IMR-90 (cell line): ENCODE measurements at regions not wholly inside any gene's neighbourhood (a gene's known extent, or its start where the extent isn't known, plus 50 kb on each side); places are given as distances from the start of the nearest gene placed in this dataset.

Experiments used
- ATAC-seq: fragments of 200-7000 bp; cut with Tn5 transposase; 2 replicates; pipeline ENCODE4 v1.9.1; 2020; ENCODE audit warnings: low read depth, mild to moderate bottlenecking, moderate library complexity
- BruUV-seq: library from RNA; stranded (reverse); fragments of 400-500 nt; replicated peaks from 2 replicates; lab custom pipeline; 2021; lab: Mats Ljungman, UMichigan
- CTCF ChIA-PET: fragments of 300-600 bp; formaldehyde crosslinking; extraction: SDS; loops from one replicate; lab custom pipeline; 2021; ENCODE audit warnings: antibody characterized with exemption; lab: Yijun Ruan, JAX
- POLR2A ChIA-PET: fragments of 300-600 bp; sonication (Branson Sonifier 250); formaldehyde crosslinking; loops from one replicate; lab custom pipeline; 2022; ENCODE audit warnings: antibody characterized with exemption; ENCODE audit not compliant: unreplicated experiment; lab: Charles Lee
- DNase-seq: peaks from one replicate; pipeline ENCODE4 v3.0.0; 2013
- H2AFZ ChIP-seq: replicated peaks from 2 replicates; pipeline ENCODE3; 2013; ENCODE audit warnings: low read length, mild to moderate bottlenecking; ENCODE audit not compliant: poor library complexity
- H2AK5ac ChIP-seq: 2 replicates; pipeline ENCODE4 v1.6.1; 2013; ENCODE audit warnings: low read depth, low read length, inconsistent platforms
- H2AK9ac ChIP-seq: replicated peaks from 2 replicates; pipeline ENCODE3; 2013; ENCODE audit warnings: mild to moderate bottlenecking, low read depth, low read length, moderate library complexity; ENCODE audit not compliant: poor library complexity
- H2BK120ac ChIP-seq: 2 replicates; pipeline ENCODE4 v1.6.1; 2013; ENCODE audit warnings: low read depth, low read length, inconsistent platforms
- H2BK15ac ChIP-seq: 3 replicates; pipeline ENCODE4 v1.6.1; 2013; ENCODE audit warnings: low read depth, low read length, inconsistent platforms
- H2BK20ac ChIP-seq: 2 replicates; pipeline ENCODE4 v1.6.1; 2013; ENCODE audit warnings: low read depth, mild to moderate bottlenecking, inconsistent platforms, low read length, moderate library complexity
- H2BK5ac ChIP-seq: 2 replicates; pipeline ENCODE4 v1.6.1; 2013; ENCODE audit warnings: mild to moderate bottlenecking, low read depth, low read length, inconsistent platforms; ENCODE audit not compliant: poor library complexity, severe bottlenecking
- H3K14ac ChIP-seq: replicated peaks from 2 replicates; pipeline ENCODE4 v1.6.1; 2013; ENCODE audit warnings: low read depth, low read length, inconsistent platforms
- H3K18ac ChIP-seq: 2 replicates; pipeline ENCODE4 v1.6.1; 2013; ENCODE audit warnings: low read depth, low read length, control low read depth
- H3K23ac ChIP-seq: 2 replicates; pipeline ENCODE4 v1.6.1; 2013; ENCODE audit warnings: low read depth, low read length, inconsistent platforms
- H3K27ac ChIP-seq: 2 replicates; pipeline ENCODE4 v1.5.1; 2013; ENCODE audit warnings: mild to moderate bottlenecking, control low read depth, low read length; ENCODE audit not compliant: insufficient read depth
- H3K27me3 ChIP-seq: 2 replicates; pipeline ENCODE4 v1.6.1; 2013; ENCODE audit warnings: low read length; ENCODE audit not compliant: control insufficient read depth, insufficient read depth
- H3K36me3 ChIP-seq: 2 replicates; pipeline ENCODE4 v1.6.1; 2013; ENCODE audit warnings: low read length, mixed read lengths; ENCODE audit not compliant: control insufficient read depth, insufficient read depth
- H3K4ac ChIP-seq: 2 replicates; pipeline ENCODE4 v1.6.1; 2013; ENCODE audit warnings: low read depth, low read length, inconsistent platforms
- H3K4me1 ChIP-seq: 2 replicates; pipeline ENCODE4 v1.6.1; 2013; ENCODE audit warnings: low read length, mixed read lengths; ENCODE audit not compliant: control insufficient read depth, insufficient read depth
- H3K4me2 ChIP-seq: 2 replicates; pipeline ENCODE4 v1.6.1; 2013; ENCODE audit warnings: low read depth, mild to moderate bottlenecking, control low read depth, low read length, moderate library complexity
- H3K4me3 ChIP-seq: 2 replicates; pipeline ENCODE4 v1.5.1; 2013; ENCODE audit warnings: low read depth, mild to moderate bottlenecking, control low read depth, low read length, moderate library complexity; ENCODE audit not compliant: insufficient read depth
- H3K56ac ChIP-seq: 2 replicates; pipeline ENCODE4 v1.6.1; 2013; ENCODE audit warnings: low read length, inconsistent platforms; ENCODE audit not compliant: insufficient read depth; ENCODE audit errors: extremely low read depth
- H3K79me1 ChIP-seq, 2 experiments: 2 replicates each; pipeline ENCODE4 v1.6.1; 2013; ENCODE audit warnings: low read length in 2 of 2, inconsistent platforms in 1 of 2, low read depth in 1 of 2
- H3K9ac ChIP-seq: 2 replicates; pipeline ENCODE4 v1.6.1; 2013; ENCODE audit warnings: low read depth, low read length, control low read depth
- H3K9me1 ChIP-seq: 2 replicates; pipeline ENCODE4 v1.6.1; 2013; ENCODE audit warnings: low read length, inconsistent platforms; ENCODE audit not compliant: insufficient read depth
- H3K9me3 ChIP-seq: 2 replicates; pipeline ENCODE4 v1.6.1; 2013; ENCODE audit warnings: low read length; ENCODE audit not compliant: control insufficient read depth, insufficient read depth
- H4K20me1 ChIP-seq: 2 replicates; pipeline ENCODE4 v1.6.1; 2013; ENCODE audit warnings: low read length, inconsistent platforms; ENCODE audit not compliant: insufficient read depth
- H4K5ac ChIP-seq: 2 replicates; pipeline ENCODE4 v1.6.1; 2013; ENCODE audit warnings: mild to moderate bottlenecking, low read depth, low read length, control low read depth
- H4K8ac ChIP-seq, 2 experiments: 2 replicates each; pipeline ENCODE4 v1.6.1; 2013; ENCODE audit warnings: low read depth in 2 of 2, low read length in 2 of 2, control low read depth in 1 of 2, inconsistent platforms in 1 of 2
- H4K91ac ChIP-seq: 2 replicates; pipeline ENCODE4 v1.6.1; 2013; ENCODE audit warnings: low read depth, low read length, inconsistent platforms; ENCODE audit not compliant: insufficient read depth
- BHLHE40 ChIP-seq: fragments of 150-350 bp; IDR thresholded peaks from 2 replicates; pipeline ENCODE4 v1.6.1; 2016; ENCODE audit warnings: mild to moderate bottlenecking, low read depth, low read length
- MAZ ChIP-seq: IDR thresholded peaks from 2 replicates; pipeline ENCODE4 v1.6.1; 2012; ENCODE audit warnings: low read depth, mild to moderate bottlenecking, low read length, improper control_type of control experiment, moderate library complexity, borderline replicate concordance
- WGBS, 2 experiments: methylation state at CpG; one replicate each; pipeline versions ENCODE4 v1.1.5 to v1.1.7; 2013; ENCODE audit warnings: missing lambda C conversion rate in 2 of 2; ENCODE audit not compliant: insufficient read length in 1 of 2; ENCODE audit errors: extremely low coverage in 2 of 2; 5-methylcytosine and 5-hydroxymethylcytosine counted together
- dilution Hi-C: fragments of 300-500 bp; cut with HindIII; formaldehyde crosslinking; loops from one replicate; pipeline ENCODE4 v1.14.3; 2018; ENCODE audit warnings: low sequenced_read_pairs; ENCODE audit not compliant: unreplicated experiment
- in situ Hi-C: fragments of 300-500 bp; cut with MboI; formaldehyde crosslinking; loops from 3 replicates; pipeline ENCODE4 v1.14.3; 2019; ENCODE audit warnings: low sequenced_read_pairs, inconsistent platforms, mixed read lengths
- intact Hi-C: fragments of 100-400 bp; cut with micrococcal nuclease; formaldehyde crosslinking; loops from 2 replicates; pipeline ENCODE4 v1.10.0; 2022

DNA sequence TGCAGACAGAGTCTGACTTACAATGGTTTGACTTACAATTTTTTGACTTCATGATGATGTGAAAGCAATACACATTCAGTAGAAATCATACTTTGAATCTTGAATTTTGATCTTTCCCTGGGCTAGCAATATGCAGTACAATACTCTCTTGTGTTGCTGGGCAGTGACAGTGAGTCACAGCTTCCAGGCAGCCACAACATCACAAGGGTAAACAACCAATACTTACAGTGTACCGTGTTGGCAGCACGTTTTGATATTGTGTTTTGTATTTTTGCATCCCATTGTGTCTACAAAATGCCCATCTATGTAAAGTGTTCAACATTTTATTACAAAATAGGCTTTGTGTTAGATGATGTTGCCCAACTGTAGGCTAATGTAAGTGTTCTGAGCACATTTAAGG is 150.9 kb downstream of the NTMT2 start:
- no peak overlapping the region for H4K91ac ChIP-seq

More for the DNA sequence above, 150.9 kb downstream of the NTMT2 start:
- H3K79me1 ChIP-seq = no peaks in the 10 kb centered on the region
- H4K20me1 ChIP-seq = no peaks in the 10 kb centered on the region
- in situ Hi-C loops = no loop called here
- intact Hi-C loops = no loop called here
- no peak overlapping the region for H3K9ac ChIP-seq
- H2AFZ ChIP-seq = no peak overlapping the region
- H2BK20ac ChIP-seq = no peak overlapping the region
- H2AK9ac ChIP-seq = no peak overlapping the region
- no CpG with 5 or more reads among the region's 2 CpGs for WGBS, 2 experiments
- H3K4me1 ChIP-seq = no peaks in the 10 kb centered on the region
- no peaks in the 10 kb centered on the region for H3K27me3 ChIP-seq
- BruUV-seq = no TSS peak
- no peak overlapping the region for H2AK5ac ChIP-seq
- H3K9me3 ChIP-seq = no peaks in the 10 kb centered on the region
- H4K8ac ChIP-seq = no peak overlapping the region
- ATAC-seq = peak; percentile 40; the same call in 1 of the 2 replicates
- no peak overlapping the region for H3K14ac ChIP-seq
- dilution Hi-C loops = no loop called here
- no peak overlapping the region for H2BK15ac ChIP-seq
- TF ChIP-seq MAZ (no peak), BHLHE40 (peak; percentile 39; the same call in 1 of the 2 replicates)
- H2BK120ac ChIP-seq = no peak overlapping the region
- no peak overlapping the region for H3K4me2 ChIP-seq
- H3K9me1 ChIP-seq = no peaks in the 10 kb centered on the region
- no peak overlapping the region for H3K56ac ChIP-seq
- no peak overlapping the region for H3K23ac ChIP-seq
- no peak overlapping the region for H2BK5ac ChIP-seq
- POLR2A ChIA-PET = no interaction called here
- no peak overlapping the region for H3K18ac ChIP-seq
- DNase-seq = peak; percentile 13
- CTCF ChIA-PET = no interaction called here
- no peaks in the 10 kb centered on the region for H3K36me3 ChIP-seq
- H3K4me3 ChIP-seq = no peak overlapping the region
- H3K27ac ChIP-seq = no peak overlapping the region
- no peak overlapping the region for H4K5ac ChIP-seq
- no peak overlapping the region for H3K4ac ChIP-seq
